GM23338 (cell line): ENCODE measurements at regions not wholly inside any gene's neighbourhood (a gene's known extent, or its start where the extent isn't known, plus 50 kb on each side); places are given as distances from the start of the nearest gene placed in this dataset.

Experiments
- ATAC-seq: fragments of 200-7000 bp; cut with Tn5 transposase; 3 replicates; pipeline ENCODE4 v1.9.1; 2020
- DNase-seq: peaks from one replicate; pipeline ENCODE4 v3.0.0-alpha.2; 2015; ENCODE audit warnings: low spot score
- H2AFZ ChIP-seq: fragments of 200-600 bp; sonication (generic); 2 replicates; pipeline ENCODE4 v1.8.0; 2016; ENCODE audit warnings: antibody characterized with exemption, mild to moderate bottlenecking, moderate library complexity
- H3F3A ChIP-seq: fragments of 200-600 bp; sonication (generic); replicated peaks from 2 replicates; pipeline ENCODE4 v1.8.0; 2017; ENCODE audit warnings: antibody characterized with exemption, mixed run types, low read depth
- H3K27ac ChIP-seq: fragments of 200-600 bp; sonication (generic); 2 replicates; pipeline ENCODE4 v1.6.1; 2016; ENCODE audit warnings: low read depth
- H3K27me3 ChIP-seq: fragments of 200-600 bp; sonication (generic); 2 replicates; pipeline ENCODE4 v1.8.0; 2016; ENCODE audit warnings: mild to moderate bottlenecking, mixed run types, moderate library complexity; ENCODE audit not compliant: insufficient read depth
- H3K36me3 ChIP-seq: fragments of 200-600 bp; sonication (generic); 2 replicates; pipeline ENCODE4 v1.8.0; 2016; ENCODE audit warnings: mild to moderate bottlenecking; ENCODE audit not compliant: insufficient read depth
- H3K4me1 ChIP-seq: fragments of 200-600 bp; sonication (generic); 2 replicates; pipeline ENCODE4 v1.8.0; 2016; ENCODE audit warnings: mild to moderate bottlenecking, moderate library complexity; ENCODE audit not compliant: insufficient read depth
- H3K4me2 ChIP-seq: fragments of 200-600 bp; sonication (generic); 2 replicates; pipeline ENCODE4 v1.7.1; 2017; ENCODE audit warnings: mixed run types
- H3K4me3 ChIP-seq: fragments of 200-600 bp; sonication (generic); 2 replicates; pipeline ENCODE4 v1.6.1; 2016; ENCODE audit warnings: mixed run types
- H3K79me2 ChIP-seq: fragments of 200-600 bp; sonication (generic); replicated peaks from 2 replicates; pipeline ENCODE4 v1.8.0; 2017; ENCODE audit warnings: mild to moderate bottlenecking; ENCODE audit not compliant: insufficient read depth
- H3K9me2 ChIP-seq: fragments of 200-600 bp; sonication (generic); 2 replicates; pipeline ENCODE4 v1.8.0; 2017; ENCODE audit not compliant: insufficient read depth
- H4K20me1 ChIP-seq: fragments of 200-600 bp; sonication (generic); replicated peaks from 2 replicates; pipeline ENCODE4 v1.8.0; 2017; ENCODE audit warnings: mild to moderate bottlenecking; ENCODE audit not compliant: insufficient read depth
- H3K27ac Mint-ChIP-seq: 2 replicates; pipeline ENCODE4 v1.8.0; 2020; ENCODE audit warnings: inconsistent platforms, mild to moderate bottlenecking, moderate library complexity, mixed read lengths
- H3K27me3 Mint-ChIP-seq: 3 replicates; pipeline ENCODE4 v1.8.0; 2022; ENCODE audit warnings: low read depth, mild to moderate bottlenecking, moderate library complexity, mixed read lengths, inconsistent platforms; ENCODE audit not compliant: insufficient read depth, poor library complexity
- H3K36me3 Mint-ChIP-seq: 3 replicates; pipeline ENCODE4 v1.8.0; 2021; ENCODE audit warnings: low read depth, mild to moderate bottlenecking, inconsistent platforms, moderate library complexity, mixed read lengths
- H3K4me1 Mint-ChIP-seq: 3 replicates; pipeline ENCODE4 v1.8.0; 2020; ENCODE audit warnings: mild to moderate bottlenecking, inconsistent platforms, mixed read lengths
- H3K4me3 Mint-ChIP-seq: 3 replicates; pipeline ENCODE4 v1.8.0; 2021; ENCODE audit warnings: moderate library complexity, mild to moderate bottlenecking, inconsistent platforms, mixed read lengths
- H3K9me3 Mint-ChIP-seq: 3 replicates; pipeline ENCODE4 v1.8.0; 2020; ENCODE audit warnings: moderate library complexity, mild to moderate bottlenecking, inconsistent platforms, mixed read lengths
- CTCF ChIP-seq, 2 experiments: fragments of 200-600 bp in 1 of 2; sonication (generic) in 1 of 2; conservative IDR thresholded peaks; 2 replicates each; pipeline versions ENCODE4 v1.5.1 to v1.6.1; 2016 to 2017; ENCODE audit warnings: antibody characterized with exemption in 2 of 2, low read depth in 2 of 2, mild to moderate bottlenecking in 2 of 2, moderate library complexity in 1 of 2
- JUNB ChIP-seq: IDR thresholded peaks from one replicate; pipeline ENCODE4 v1.6.1; 2016; ENCODE audit warnings: antibody characterized with exemption; ENCODE audit not compliant: unreplicated experiment
- TF ChIP-seq, protein P1 (sequence below): fragments of 250-450 bp; sonication (Bioruptor Pico); IDR thresholded peaks from 2 replicates; pipeline ENCODE4 v1.5.0; 2020; ENCODE audit warnings: mild to moderate bottlenecking, moderate library complexity
- TF ChIP-seq, protein P2 (sequence below): IDR thresholded peaks from 2 replicates; pipeline ENCODE4 v1.6.1; 2016; ENCODE audit warnings: antibody characterized with exemption

DNA sequence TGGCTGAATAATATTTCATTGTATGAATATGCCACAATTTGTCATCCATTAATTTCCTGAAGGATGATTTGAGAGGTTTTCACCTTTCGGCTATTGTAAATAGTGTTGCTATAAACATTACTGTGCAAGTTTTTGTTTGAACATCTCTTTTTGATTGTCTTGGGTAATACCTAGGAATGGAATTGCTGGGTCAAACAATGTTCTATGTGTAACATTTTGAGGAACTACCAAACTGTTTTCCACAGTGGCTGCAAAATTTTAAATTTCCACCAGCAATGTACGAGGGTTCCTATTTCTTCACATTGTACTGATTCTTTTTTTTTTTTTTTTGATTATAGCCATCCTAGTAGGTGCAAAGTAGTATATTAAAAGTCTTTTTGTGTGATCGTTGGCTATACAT, 63.8 kb upstream of the ANKH start (continued):
- TF ChIP-seq, protein P1, sequence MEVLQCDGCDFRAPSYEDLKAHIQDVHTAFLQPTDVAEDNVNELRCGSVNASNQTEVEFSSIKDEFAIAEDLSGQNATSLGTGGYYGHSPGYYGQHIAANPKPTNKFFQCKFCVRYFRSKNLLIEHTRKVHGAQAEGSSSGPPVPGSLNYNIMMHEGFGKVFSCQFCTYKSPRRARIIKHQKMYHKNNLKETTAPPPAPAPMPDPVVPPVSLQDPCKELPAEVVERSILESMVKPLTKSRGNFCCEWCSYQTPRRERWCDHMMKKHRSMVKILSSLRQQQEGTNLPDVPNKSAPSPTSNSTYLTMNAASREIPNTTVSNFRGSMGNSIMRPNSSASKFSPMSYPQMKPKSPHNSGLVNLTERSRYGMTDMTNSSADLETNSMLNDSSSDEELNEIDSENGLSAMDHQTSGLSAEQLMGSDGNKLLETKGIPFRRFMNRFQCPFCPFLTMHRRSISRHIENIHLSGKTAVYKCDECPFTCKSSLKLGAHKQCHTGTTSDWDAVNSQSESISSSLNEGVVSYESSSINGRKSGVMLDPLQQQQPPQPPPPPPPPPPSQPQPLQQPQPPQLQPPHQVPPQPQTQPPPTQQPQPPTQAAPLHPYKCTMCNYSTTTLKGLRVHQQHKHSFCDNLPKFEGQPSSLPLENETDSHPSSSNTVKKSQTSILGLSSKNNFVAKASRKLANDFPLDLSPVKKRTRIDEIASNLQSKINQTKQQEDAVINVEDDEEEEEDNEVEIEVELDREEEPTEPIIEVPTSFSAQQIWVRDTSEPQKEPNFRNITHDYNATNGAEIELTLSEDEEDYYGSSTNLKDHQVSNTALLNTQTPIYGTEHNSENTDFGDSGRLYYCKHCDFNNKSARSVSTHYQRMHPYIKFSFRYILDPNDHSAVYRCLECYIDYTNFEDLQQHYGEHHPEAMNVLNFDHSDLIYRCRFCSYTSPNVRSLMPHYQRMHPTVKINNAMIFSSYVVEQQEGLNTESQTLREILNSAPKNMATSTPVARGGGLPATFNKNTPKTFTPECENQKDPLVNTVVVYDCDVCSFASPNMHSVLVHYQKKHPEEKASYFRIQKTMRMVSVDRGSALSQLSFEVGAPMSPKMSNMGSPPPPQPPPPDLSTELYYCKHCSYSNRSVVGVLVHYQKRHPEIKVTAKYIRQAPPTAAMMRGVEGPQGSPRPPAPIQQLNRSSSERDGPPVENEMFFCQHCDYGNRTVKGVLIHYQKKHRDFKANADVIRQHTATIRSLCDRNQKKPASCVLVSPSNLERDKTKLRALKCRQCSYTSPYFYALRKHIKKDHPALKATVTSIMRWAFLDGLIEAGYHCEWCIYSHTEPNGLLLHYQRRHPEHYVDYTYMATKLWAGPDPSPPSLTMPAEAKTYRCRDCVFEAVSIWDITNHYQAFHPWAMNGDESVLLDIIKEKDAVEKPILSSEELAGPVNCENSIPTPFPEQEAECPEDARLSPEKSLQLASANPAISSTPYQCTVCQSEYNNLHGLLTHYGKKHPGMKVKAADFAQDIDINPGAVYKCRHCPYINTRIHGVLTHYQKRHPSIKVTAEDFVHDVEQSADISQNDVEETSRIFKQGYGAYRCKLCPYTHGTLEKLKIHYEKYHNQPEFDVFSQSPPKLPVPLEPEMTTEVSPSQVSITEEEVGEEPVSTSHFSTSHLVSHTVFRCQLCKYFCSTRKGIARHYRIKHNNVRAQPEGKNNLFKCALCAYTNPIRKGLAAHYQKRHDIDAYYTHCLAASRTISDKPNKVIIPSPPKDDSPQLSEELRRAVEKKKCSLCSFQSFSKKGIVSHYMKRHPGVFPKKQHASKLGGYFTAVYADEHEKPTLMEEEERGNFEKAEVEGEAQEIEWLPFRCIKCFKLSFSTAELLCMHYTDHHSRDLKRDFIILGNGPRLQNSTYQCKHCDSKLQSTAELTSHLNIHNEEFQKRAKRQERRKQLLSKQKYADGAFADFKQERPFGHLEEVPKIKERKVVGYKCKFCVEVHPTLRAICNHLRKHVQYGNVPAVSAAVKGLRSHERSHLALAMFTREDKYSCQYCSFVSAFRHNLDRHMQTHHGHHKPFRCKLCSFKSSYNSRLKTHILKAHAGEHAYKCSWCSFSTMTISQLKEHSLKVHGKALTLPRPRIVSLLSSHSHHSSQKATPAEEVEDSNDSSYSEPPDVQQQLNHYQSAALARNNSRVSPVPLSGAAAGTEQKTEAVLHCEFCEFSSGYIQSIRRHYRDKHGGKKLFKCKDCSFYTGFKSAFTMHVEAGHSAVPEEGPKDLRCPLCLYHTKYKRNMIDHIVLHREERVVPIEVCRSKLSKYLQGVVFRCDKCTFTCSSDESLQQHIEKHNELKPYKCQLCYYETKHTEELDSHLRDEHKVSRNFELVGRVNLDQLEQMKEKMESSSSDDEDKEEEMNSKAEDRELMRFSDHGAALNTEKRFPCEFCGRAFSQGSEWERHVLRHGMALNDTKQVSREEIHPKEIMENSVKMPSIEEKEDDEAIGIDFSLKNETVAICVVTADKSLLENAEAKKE (CRISPR knock-in tag): no peak

GRCh38 chr5:14932902-14933469, 61.4 kb upstream of the ANKH start:
- Mint-ChIP-seq H3K27me3 (peaks cover 2% of the 10 kb centered on the region), H3K9me3 (no peaks in the 10 kb centered on the region), H3K4me3 (no peak overlapping the region), H3K36me3 (no peaks in the 10 kb centered on the region), H3K27ac (no peak overlapping the region), H3K4me1 (no peaks in the 10 kb centered on the region)
- Histone ChIP-seq H3K4me1 (no peaks in the 10 kb centered on the region), H4K20me1 (no peaks in the 10 kb centered on the region), H3K4me3 (no peak overlapping the region), H3K27me3 (no peaks in the 10 kb centered on the region), H3K4me2 (no peak overlapping the region), H3K27ac (no peak overlapping the region), H3K36me3 (no peaks in the 10 kb centered on the region), H3K79me2 (no peaks in the 10 kb centered on the region), H3K9me2 (no peaks in the 10 kb centered on the region), H2AFZ (no peak overlapping the region), H3F3A (no peaks in the 10 kb centered on the region)
- ATAC-seq: no peak
- no peak for DNase-seq
- TF ChIP-seq, protein P2, sequence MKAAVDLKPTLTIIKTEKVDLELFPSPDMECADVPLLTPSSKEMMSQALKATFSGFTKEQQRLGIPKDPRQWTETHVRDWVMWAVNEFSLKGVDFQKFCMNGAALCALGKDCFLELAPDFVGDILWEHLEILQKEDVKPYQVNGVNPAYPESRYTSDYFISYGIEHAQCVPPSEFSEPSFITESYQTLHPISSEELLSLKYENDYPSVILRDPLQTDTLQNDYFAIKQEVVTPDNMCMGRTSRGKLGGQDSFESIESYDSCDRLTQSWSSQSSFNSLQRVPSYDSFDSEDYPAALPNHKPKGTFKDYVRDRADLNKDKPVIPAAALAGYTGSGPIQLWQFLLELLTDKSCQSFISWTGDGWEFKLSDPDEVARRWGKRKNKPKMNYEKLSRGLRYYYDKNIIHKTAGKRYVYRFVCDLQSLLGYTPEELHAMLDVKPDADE: no peak
- TF ChIP-seq, protein P1 (CRISPR knock-in tag): no peak
- TF ChIP-seq CTCF (conservative IDR thresholded peaks at IDR 0.05; ENCODE audit: low read depth in 2 of 2) (no peak), JUNB (no peak)
